ENCODE measurements at regions not wholly inside any gene's neighbourhood (a gene's known extent, or its start where the extent isn't known, plus 50 kb on each side); places are given as distances from the start of the nearest gene placed in this dataset.

DNA sequence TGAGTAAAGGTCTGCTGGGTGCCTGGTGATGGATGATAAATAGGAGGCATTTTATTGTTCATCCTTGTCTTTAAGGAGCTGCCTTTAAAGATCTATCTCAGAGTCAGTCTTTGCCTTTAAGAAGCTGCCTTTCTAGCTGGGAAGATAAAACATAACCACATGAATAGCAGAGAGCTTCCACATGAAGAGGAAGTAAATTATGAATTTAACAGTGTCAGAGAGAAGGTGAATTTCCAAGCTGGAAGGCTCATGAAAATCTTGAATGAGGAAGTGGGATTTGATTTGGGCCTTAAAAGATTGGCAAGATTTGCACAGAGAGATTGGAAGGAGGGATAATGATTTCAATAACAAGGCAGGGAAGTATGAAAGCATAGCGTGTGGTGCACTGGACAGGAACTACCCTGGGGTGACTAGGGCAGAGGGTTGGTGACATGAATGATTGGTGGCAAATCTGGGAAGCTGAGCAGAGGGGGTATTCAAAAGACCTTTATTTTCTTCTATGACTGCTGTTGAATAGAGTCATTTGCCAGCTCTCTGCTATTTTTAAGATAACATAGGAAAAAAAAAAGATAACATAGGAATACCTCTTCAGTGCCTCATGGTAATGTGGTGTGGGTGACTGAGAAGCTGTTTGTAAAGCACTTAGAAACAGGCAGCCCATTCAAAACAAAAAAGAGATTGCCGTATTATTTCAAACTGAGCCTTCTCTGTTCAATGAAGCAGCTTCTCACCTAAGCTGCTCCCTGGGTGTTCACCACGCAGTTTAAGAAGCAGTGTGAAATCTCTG, 591.6 kb downstream of the PKHD1 start:
- DNase-seq (no peak), FAIRE-seq (no peak)
- no peaks in the 10 kb centered on the region for H3K9me3 ChIP-seq (ENCODE audit: control insufficient read depth in 2 of 3, insufficient read depth in 1 of 3, low read length in 3 of 3)
- intact Hi-C loops (cut with DNase I), result no loop called here
- H3K27ac ChIP-seq (ENCODE audit: low read depth in 2 of 2, low read length in 2 of 2), result peak overlapping the region; percentile 2 to 7
- TF ChIP-seq, protein P1, sequence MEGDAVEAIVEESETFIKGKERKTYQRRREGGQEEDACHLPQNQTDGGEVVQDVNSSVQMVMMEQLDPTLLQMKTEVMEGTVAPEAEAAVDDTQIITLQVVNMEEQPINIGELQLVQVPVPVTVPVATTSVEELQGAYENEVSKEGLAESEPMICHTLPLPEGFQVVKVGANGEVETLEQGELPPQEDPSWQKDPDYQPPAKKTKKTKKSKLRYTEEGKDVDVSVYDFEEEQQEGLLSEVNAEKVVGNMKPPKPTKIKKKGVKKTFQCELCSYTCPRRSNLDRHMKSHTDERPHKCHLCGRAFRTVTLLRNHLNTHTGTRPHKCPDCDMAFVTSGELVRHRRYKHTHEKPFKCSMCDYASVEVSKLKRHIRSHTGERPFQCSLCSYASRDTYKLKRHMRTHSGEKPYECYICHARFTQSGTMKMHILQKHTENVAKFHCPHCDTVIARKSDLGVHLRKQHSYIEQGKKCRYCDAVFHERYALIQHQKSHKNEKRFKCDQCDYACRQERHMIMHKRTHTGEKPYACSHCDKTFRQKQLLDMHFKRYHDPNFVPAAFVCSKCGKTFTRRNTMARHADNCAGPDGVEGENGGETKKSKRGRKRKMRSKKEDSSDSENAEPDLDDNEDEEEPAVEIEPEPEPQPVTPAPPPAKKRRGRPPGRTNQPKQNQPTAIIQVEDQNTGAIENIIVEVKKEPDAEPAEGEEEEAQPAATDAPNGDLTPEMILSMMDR (IDR thresholded peaks at IDR 0.05; ENCODE audit: borderline replicate concordance, extremely low read depth, insufficient read depth), result no peak
- H3K27me3 ChIP-seq (ENCODE audit: control insufficient read depth, insufficient read depth, low read length), result no peaks in the 10 kb centered on the region
- no peaks in the 10 kb centered on the region for H3K36me3 ChIP-seq (ENCODE audit: control insufficient read depth in 2 of 3, insufficient read depth in 3 of 3, low read length in 3 of 3)
- H3K4me1 ChIP-seq (ENCODE audit: control insufficient read depth in 2 of 3, insufficient read depth in 2 of 3, low read depth in 1 of 3, low read length in 3 of 3), result peaks cover 0 to 4% (median 4%) of the 10 kb centered on the region in 3 donors
- no peak overlapping the region for H3K9ac ChIP-seq (ENCODE audit: low read length in 3 of 3)
- H3K4me3 ChIP-seq (ENCODE audit: low read length in 3 of 3), result no peak overlapping the region

DNA sequence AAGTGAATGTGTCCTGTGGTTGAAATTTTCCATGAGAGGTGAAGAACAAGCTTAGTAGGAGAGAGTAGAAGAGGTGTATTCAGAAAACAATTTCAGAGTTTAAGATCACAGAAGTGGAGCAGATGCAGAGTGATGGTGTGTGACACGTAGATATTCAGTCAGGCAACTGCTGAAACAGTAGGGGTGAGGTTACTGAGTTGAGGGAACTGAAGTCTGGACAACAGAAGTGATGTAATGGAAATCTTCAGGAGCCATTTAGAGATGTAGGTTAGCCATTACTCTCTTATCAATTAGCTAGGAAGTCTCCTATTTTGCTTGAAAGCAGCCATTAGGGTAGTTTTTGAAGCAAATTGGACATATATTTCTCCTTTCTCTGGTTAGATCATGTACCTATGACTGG, 584.4 kb downstream of the PKHD1 start:
- H3K27me3 ChIP-seq (ENCODE audit: control insufficient read depth, insufficient read depth, low read length), result no peaks in the 10 kb centered on the region
- FAIRE-seq, result no peak
- intact Hi-C loops (cut with DNase I), result no loop called here
- no peak for DNase-seq
- H3K9me3 ChIP-seq (ENCODE audit: control insufficient read depth in 2 of 3, insufficient read depth in 1 of 3, low read length in 3 of 3), result no peaks in the 10 kb centered on the region
- TF ChIP-seq, protein P1 (IDR thresholded peaks at IDR 0.05; ENCODE audit: borderline replicate concordance, extremely low read depth, insufficient read depth), result no peak
- no peaks in the 10 kb centered on the region for H3K4me1 ChIP-seq (ENCODE audit: control insufficient read depth in 2 of 3, insufficient read depth in 2 of 3, low read depth in 1 of 3, low read length in 3 of 3)
- H3K36me3 ChIP-seq (ENCODE audit: control insufficient read depth in 2 of 3, insufficient read depth in 3 of 3, low read length in 3 of 3), result no peaks in the 10 kb centered on the region
- no peak overlapping the region for H3K4me3 ChIP-seq (ENCODE audit: low read length in 3 of 3)
- no peak overlapping the region for H3K9ac ChIP-seq (ENCODE audit: low read length in 3 of 3)
- H3K27ac ChIP-seq (ENCODE audit: low read depth in 2 of 2, low read length in 2 of 2), result no peak overlapping the region

DNA sequence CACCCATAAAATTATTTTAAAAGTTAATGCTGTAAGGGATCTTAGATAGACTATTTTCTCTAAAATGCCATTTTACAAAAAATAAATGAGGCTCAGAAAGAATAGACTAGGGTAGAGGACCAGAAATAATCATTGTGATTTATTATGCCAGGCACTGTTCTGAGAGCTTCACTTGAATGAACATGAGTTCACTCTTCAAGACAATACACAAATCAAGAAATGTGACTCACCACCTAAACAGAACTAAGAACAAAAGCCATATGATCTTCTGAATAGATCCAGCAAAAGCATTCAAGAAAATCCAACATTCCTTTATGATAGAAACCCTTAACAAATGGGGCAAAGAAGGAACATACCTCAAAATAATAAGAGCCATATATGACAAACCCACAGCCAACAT, 582.0 kb downstream of the PKHD1 start:
- FAIRE-seq, result no peak
- Histone ChIP-seq H3K36me3 (ENCODE audit: control insufficient read depth in 2 of 3, insufficient read depth in 3 of 3, low read length in 3 of 3) (no peaks in the 10 kb centered on the region), H3K4me1 (ENCODE audit: control insufficient read depth in 2 of 3, insufficient read depth in 2 of 3, low read depth in 1 of 3, low read length in 3 of 3) (no peaks in the 10 kb centered on the region), H3K27ac (ENCODE audit: low read depth in 2 of 2, low read length in 2 of 2) (no peak overlapping the region), H3K27me3 (ENCODE audit: control insufficient read depth, insufficient read depth, low read length) (no peaks in the 10 kb centered on the region), H3K4me3 (ENCODE audit: low read length in 3 of 3) (no peak overlapping the region), H3K9me3 (ENCODE audit: control insufficient read depth in 2 of 3, insufficient read depth in 1 of 3, low read length in 3 of 3) (no peaks in the 10 kb centered on the region), H3K9ac (ENCODE audit: low read length in 3 of 3) (no peak overlapping the region)
- TF ChIP-seq, protein P1 (IDR thresholded peaks at IDR 0.05; ENCODE audit: borderline replicate concordance, extremely low read depth, insufficient read depth), result no peak
- DNase-seq, result no peak
- intact Hi-C loops (cut with DNase I), result no loop called here

Measured in kidney (tissue), 13 donors.